Neural progenitor cell (in vitro differentiated cells): ENCODE measurements at regions not wholly inside any gene's neighbourhood (a gene's known extent, or its start where the extent isn't known, plus 50 kb on each side); places are given as distances from the start of the nearest gene placed in this dataset.

Experiments
- DNase-seq: peaks from one replicate; pipeline ENCODE4 v3.0.0-alpha.2; 2016; ENCODE audit warnings: low spot score
- H2AFZ ChIP-seq: fragments of 200-600 bp; sonication (generic); replicated peaks from 2 replicates; pipeline ENCODE4 v1.6.1; 2016; ENCODE audit warnings: antibody characterized with exemption
- H3F3A ChIP-seq: fragments of 200-600 bp; sonication (generic); 2 replicates; pipeline ENCODE4 v1.6.1; 2016; ENCODE audit warnings: antibody characterized with exemption, low read depth
- H3K27ac ChIP-seq: fragments of 200-600 bp; sonication (generic); 2 replicates; pipeline ENCODE4 v1.5.1; 2016; ENCODE audit warnings: mild to moderate bottlenecking
- H3K27me3 ChIP-seq: fragments of 200-600 bp; sonication (generic); 2 replicates; pipeline ENCODE4 v1.6.1; 2016; ENCODE audit warnings: mild to moderate bottlenecking, moderate library complexity
- H3K36me3 ChIP-seq: fragments of 200-600 bp; sonication (generic); 2 replicates; pipeline ENCODE4 v1.5.1; 2016
- H3K4me1 ChIP-seq: fragments of 200-600 bp; sonication (generic); 2 replicates; pipeline ENCODE4 v1.6.1; 2016; ENCODE audit warnings: mixed run types
- H3K4me2 ChIP-seq: fragments of 200-600 bp; sonication (generic); 2 replicates; pipeline ENCODE4 v1.6.1; 2016
- H3K4me3 ChIP-seq: fragments of 200-600 bp; sonication (generic); 2 replicates; pipeline ENCODE4 v1.5.1; 2016
- H3K79me2 ChIP-seq: fragments of 200-600 bp; sonication (generic); 2 replicates; pipeline ENCODE4 v1.6.1; 2016; ENCODE audit warnings: low read depth
- H3K9ac ChIP-seq: fragments of 200-600 bp; sonication (generic); 2 replicates; pipeline ENCODE4 v1.6.1; 2016
- H3K9me3 ChIP-seq: fragments of 200-600 bp; sonication (generic); 2 replicates; pipeline ENCODE4 v1.5.1; 2016; ENCODE audit warnings: low read depth
- H4K20me1 ChIP-seq: fragments of 200-600 bp; sonication (generic); 2 replicates; pipeline ENCODE4 v1.6.1; 2016; ENCODE audit warnings: low read depth
- H3K27ac Mint-ChIP-seq: 3 replicates; pipeline ENCODE4 v1.8.0; 2021; ENCODE audit warnings: mixed read lengths
- H3K27me3 Mint-ChIP-seq: 2 replicates; pipeline ENCODE4 v1.8.0; 2022; ENCODE audit warnings: low read depth, mild to moderate bottlenecking, inconsistent platforms, moderate library complexity, mixed read lengths; ENCODE audit not compliant: insufficient read depth
- H3K36me3 Mint-ChIP-seq: 3 replicates; pipeline ENCODE4 v1.8.0; 2021; ENCODE audit warnings: mixed read lengths
- H3K4me1 Mint-ChIP-seq: 3 replicates; pipeline ENCODE4 v1.8.0; 2021; ENCODE audit warnings: mixed read lengths
- H3K4me3 Mint-ChIP-seq: 3 replicates; pipeline ENCODE4 v1.8.0; 2021; ENCODE audit warnings: mild to moderate bottlenecking, moderate library complexity, mixed read lengths
- H3K9me3 Mint-ChIP-seq: 3 replicates; pipeline ENCODE4 v1.8.0; 2020; ENCODE audit warnings: mixed read lengths
- CTCF ChIP-seq: fragments of 200-600 bp; sonication (generic); IDR thresholded peaks from 2 replicates; pipeline ENCODE4 v1.5.1; 2017; ENCODE audit warnings: antibody characterized with exemption, mild to moderate bottlenecking
- EZH2 ChIP-seq: fragments of 200-600 bp; sonication (generic); IDR thresholded peaks from 2 replicates; pipeline ENCODE4 v1.6.1; 2017; ENCODE audit warnings: antibody characterized with exemption, mild to moderate bottlenecking, moderate library complexity
- EZH2phosphoT487 ChIP-seq: fragments of 200-600 bp; sonication (generic); IDR thresholded peaks from 2 replicates; pipeline ENCODE4 v1.6.1; 2017; ENCODE audit warnings: antibody characterized with exemption

DNA sequence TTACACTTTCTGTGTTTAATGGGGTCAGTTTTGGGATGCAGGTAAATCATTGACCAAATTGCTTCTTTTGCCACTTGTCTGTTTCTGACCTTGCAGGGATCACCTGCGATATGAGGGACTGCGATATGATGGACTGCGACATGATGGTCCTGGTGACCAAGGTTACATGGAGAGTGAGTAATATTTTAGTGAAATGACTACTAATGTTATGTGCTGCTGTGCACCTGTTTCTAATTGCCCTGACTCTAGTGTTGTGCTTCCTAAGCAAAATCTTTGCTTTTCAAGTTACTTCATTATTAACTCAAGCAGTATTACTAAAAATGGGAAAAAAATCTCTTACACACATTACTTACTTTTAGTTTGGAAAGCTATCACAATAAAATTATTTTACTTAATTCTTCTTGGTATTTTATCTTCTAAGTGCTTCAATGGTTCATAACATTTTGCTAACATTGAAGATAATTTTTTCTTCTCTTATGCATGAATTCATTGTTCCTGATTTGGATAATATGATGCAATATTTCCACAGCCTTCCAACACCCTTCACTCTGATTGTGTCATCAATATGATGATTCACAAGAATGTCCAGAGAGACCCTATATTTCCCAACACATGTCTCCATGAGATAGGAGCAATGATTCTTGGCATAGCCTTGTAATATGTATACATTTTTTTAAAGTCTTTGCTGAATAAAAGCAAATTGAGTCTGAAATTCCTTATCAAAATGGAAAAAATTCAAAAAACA lies 306.2 kb upstream of the AKR1E2 start:
- Histone ChIP-seq H3K4me2 (no peak overlapping the region), H2AFZ (no peak overlapping the region), H3F3A (no peaks in the 10 kb centered on the region), H3K9ac (no peak overlapping the region), H4K20me1 (no peaks in the 10 kb centered on the region), H3K4me1 (no peaks in the 10 kb centered on the region), H3K79me2 (no peaks in the 10 kb centered on the region), H3K36me3 (no peaks in the 10 kb centered on the region), H3K27me3 (no peaks in the 10 kb centered on the region), H3K9me3 (no peaks in the 10 kb centered on the region), H3K27ac (no peak overlapping the region), H3K4me3 (no peak overlapping the region)
- TF ChIP-seq CTCF, result no peak
- no peak for TF ChIP-seq EZH2phosphoT487
- TF ChIP-seq EZH2, result no peak
- peaks cover 3% of the 10 kb centered on the region for H3K9me3 Mint-ChIP-seq
- DNase-seq, result no peak
- H3K36me3 Mint-ChIP-seq, result no peaks in the 10 kb centered on the region
- H3K27ac Mint-ChIP-seq, result no peak overlapping the region
- peaks cover 3% of the 10 kb centered on the region for H3K27me3 Mint-ChIP-seq
- H3K4me1 Mint-ChIP-seq, result no peaks in the 10 kb centered on the region
- H3K4me3 Mint-ChIP-seq, result no peak overlapping the region

DNA sequence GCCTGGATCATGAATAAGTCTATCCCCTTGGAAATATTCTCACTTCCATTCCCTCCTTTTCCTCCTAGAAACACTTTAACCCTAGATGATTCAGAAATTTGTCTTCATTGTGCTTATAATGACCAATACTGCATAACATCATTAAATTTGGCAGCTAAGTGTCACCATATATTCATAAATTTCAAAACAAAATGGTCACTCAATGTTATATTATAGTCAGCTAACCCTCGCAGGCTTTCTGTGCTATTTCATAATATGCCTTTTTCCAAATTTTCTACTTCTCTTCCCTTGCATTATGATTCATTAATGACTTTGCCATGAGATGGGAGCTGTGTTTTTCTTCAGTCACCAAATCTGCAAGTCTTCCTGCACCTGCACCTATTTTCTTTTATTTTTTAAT lies 308.3 kb upstream of the AKR1E2 start:
- no peaks in the 10 kb centered on the region for H3K9me3 ChIP-seq
- peaks cover 3% of the 10 kb centered on the region for H3K27me3 Mint-ChIP-seq
- peaks cover 3% of the 10 kb centered on the region for H3K9me3 Mint-ChIP-seq
- no peak overlapping the region for H3K27ac Mint-ChIP-seq
- H3K36me3 ChIP-seq, result no peaks in the 10 kb centered on the region
- H2AFZ ChIP-seq, result no peak overlapping the region
- H3K27ac ChIP-seq, result no peak overlapping the region
- no peak overlapping the region for H3K4me2 ChIP-seq
- H3K27me3 ChIP-seq, result no peaks in the 10 kb centered on the region
- DNase-seq, result no peak
- no peak overlapping the region for H3K4me3 Mint-ChIP-seq
- H3K36me3 Mint-ChIP-seq, result no peaks in the 10 kb centered on the region
- H3F3A ChIP-seq, result no peaks in the 10 kb centered on the region
- H3K79me2 ChIP-seq, result no peaks in the 10 kb centered on the region
- no peak overlapping the region for H3K4me3 ChIP-seq
- H3K4me1 ChIP-seq, result no peaks in the 10 kb centered on the region
- no peak for TF ChIP-seq CTCF
- TF ChIP-seq EZH2phosphoT487, result no peak
- TF ChIP-seq EZH2, result no peak
- no peaks in the 10 kb centered on the region for H4K20me1 ChIP-seq
- H3K4me1 Mint-ChIP-seq, result no peaks in the 10 kb centered on the region
- no peak overlapping the region for H3K9ac ChIP-seq

DNA sequence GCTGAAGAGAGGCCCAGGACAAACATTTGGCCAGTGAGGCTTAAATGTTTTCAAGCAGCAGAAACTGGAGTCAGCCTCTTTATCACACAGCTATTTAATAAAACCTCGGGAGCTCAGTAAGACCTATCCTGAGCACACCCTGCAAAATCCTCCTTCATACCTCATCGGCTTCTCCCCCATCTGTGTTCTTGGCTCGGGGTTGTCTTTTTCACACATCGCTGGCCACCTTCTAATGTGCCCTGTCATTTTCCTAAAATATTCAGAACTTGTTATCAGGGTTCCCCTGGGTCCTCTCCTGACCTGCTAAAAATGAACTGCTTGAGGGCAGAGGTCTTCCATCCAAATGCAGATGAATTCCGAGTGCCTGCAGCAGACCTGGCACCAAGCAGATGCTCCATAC lies 310.3 kb upstream of the AKR1E2 start:
- TF ChIP-seq EZH2 (no peak), EZH2phosphoT487 (no peak), CTCF (no peak)
- no peak overlapping the region for H2AFZ ChIP-seq
- H3K9me3 ChIP-seq, result no peaks in the 10 kb centered on the region
- peaks cover 5% of the 10 kb centered on the region for H3K27me3 Mint-ChIP-seq
- H3K79me2 ChIP-seq, result no peaks in the 10 kb centered on the region
- H3K4me3 Mint-ChIP-seq, result no peak overlapping the region
- H3K9me3 Mint-ChIP-seq, result peaks cover 3% of the 10 kb centered on the region
- no peaks in the 10 kb centered on the region for H3K27me3 ChIP-seq
- no peaks in the 10 kb centered on the region for H3F3A ChIP-seq
- no peaks in the 10 kb centered on the region for H3K36me3 Mint-ChIP-seq
- no peaks in the 10 kb centered on the region for H3K4me1 ChIP-seq
- H4K20me1 ChIP-seq, result no peaks in the 10 kb centered on the region
- H3K27ac Mint-ChIP-seq, result peak overlapping the region; percentile 47
- no peak overlapping the region for H3K4me3 ChIP-seq
- H3K4me1 Mint-ChIP-seq, result no peaks in the 10 kb centered on the region
- no peak for DNase-seq
- H3K4me2 ChIP-seq, result no peak overlapping the region
- H3K9ac ChIP-seq, result no peak overlapping the region
- H3K27ac ChIP-seq, result no peak overlapping the region
- H3K36me3 ChIP-seq, result no peaks in the 10 kb centered on the region
